ENCODE measurements at regions not wholly inside any gene's neighbourhood (a gene's known extent, or its start where the extent isn't known, plus 50 kb on each side); places are given as distances from the start of the nearest gene placed in this dataset.

- TF ChIP-seq CTCF (IDR thresholded peaks at IDR 0.05 in 8 of 11, conservative IDR thresholded peaks at IDR 0.05 in 3 of 11) = peak in 9 of 11 experiments; percentile 23 to 60 (median 45)
- no peak for TF ChIP-seq POLR2AphosphoS5 (IDR thresholded peaks at IDR 0.05)
These were observed 754.5 kb downstream of the C12orf50 start for GRCh38 chr12:87274594-87275245.
